Urinary bladder (tissue), 3 donors: ENCODE measurements at regions not wholly inside any gene's neighbourhood (a gene's known extent, or its start where the extent isn't known, plus 50 kb on each side); places are given as distances from the start of the nearest gene placed in this dataset.

Source experiments
- DNase-seq: peaks from one replicate; pipeline ENCODE4 v3.0.0-alpha.2; 2015; ENCODE audit errors: extremely low spot score
- H3K27ac ChIP-seq: one replicate; pipeline ENCODE4 v1.5.1; 2013; ENCODE audit warnings: low read depth, mild to moderate bottlenecking, moderate library complexity
- H3K36me3 ChIP-seq: one replicate; pipeline ENCODE4 v1.6.1; 2013; ENCODE audit warnings: mild to moderate bottlenecking, moderate library complexity; ENCODE audit not compliant: insufficient read depth
- H3K4me1 ChIP-seq: one replicate; pipeline ENCODE4 v1.6.1; 2013; ENCODE audit warnings: mild to moderate bottlenecking, moderate library complexity; ENCODE audit not compliant: insufficient read depth
- H3K4me3 ChIP-seq: one replicate; pipeline ENCODE4 v1.5.1; 2013; ENCODE audit warnings: low read depth, low read length
- WGBS: extraction: QIAGEN DNeasy Blood & Tissue Kit; methylation state at CpG from one replicate; pipeline ENCODE4 v1.1.7; 2013; 5-methylcytosine and 5-hydroxymethylcytosine counted together
- donor health status: healthy with polysubstance abuse.
- donor health status: healthy.

DNA sequence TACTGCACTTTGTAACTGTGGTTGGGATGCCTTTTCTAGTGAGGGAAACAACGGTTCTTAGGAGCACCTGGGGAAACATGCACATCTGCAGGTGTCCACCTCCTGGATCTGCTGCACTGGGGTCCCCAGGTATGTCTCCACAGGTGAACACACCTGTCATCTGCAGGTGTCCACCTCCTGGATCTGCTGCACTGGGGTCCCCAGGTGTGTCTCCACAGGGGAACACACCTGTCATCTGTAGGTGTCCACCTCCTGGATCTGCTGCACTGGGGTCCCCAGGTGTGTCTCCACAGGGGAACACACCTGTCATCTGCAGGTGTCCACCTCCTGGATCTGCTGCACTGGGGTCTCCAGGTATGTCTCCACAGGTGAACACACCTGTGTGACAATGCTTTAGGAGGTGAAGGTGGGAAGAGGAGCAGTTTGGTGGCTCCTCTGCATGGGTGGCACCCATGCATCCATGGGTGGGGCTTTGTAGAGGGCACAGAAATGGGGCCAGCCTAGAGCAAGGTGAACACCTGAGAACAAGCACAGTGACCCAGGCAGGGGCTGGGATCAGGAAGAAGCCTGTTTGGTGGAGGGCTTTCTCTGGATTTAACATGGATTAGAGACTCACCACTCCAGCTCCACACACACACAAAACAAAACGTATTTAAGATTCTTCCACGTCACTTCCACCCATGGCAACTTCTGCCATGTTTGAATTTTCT is 206.0 kb upstream of the CDH4 start:
- DNase-seq = no peak
- WGBS = 64% methylated on average over 3 of the region's 3 CpGs

GRCh38 chr20:61046721-61047351 is 205.2 kb upstream of the CDH4 start:
- no peak for DNase-seq
- WGBS = 87% methylated on average over 9 of the region's 9 CpGs
- no peaks in the 10 kb centered on the region for H3K4me1 ChIP-seq
- H3K27ac ChIP-seq = no peak overlapping the region
- H3K36me3 ChIP-seq = no peaks in the 10 kb centered on the region
- no peak overlapping the region for H3K4me3 ChIP-seq

More for the DNA sequence above, 206.0 kb upstream of the CDH4 start:
- H3K4me1 ChIP-seq = no peaks in the 10 kb centered on the region
- H3K36me3 ChIP-seq = no peaks in the 10 kb centered on the region
- H3K4me3 ChIP-seq = no peak overlapping the region
- H3K27ac ChIP-seq = no peak overlapping the region

DNA sequence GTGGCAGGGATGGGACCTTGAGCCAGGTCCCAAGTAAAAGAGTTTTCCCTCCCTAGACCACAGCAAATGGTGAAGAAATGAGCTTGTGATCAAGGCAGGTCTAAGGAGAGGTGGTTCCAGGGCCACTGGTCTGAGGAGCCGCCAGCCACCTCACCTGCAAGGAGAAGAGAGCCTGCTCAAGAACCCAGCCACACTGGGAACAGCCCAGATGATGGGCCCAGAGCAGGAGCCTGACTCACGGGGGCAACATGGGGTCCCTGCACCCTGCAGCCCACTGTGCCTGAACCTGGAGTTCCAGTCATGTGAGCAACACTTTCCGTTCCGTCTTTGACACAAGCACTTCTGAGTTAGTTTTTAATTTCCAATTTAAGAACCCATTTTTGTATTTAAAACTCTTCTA is 204.5 kb upstream of the CDH4 start:
- DNase-seq = no peak
- H3K36me3 ChIP-seq = no peaks in the 10 kb centered on the region
- no peaks in the 10 kb centered on the region for H3K4me1 ChIP-seq
- WGBS = 89% methylated on average over 4 of the region's 4 CpGs
- H3K27ac ChIP-seq = no peak overlapping the region
- H3K4me3 ChIP-seq = no peak overlapping the region

DNA sequence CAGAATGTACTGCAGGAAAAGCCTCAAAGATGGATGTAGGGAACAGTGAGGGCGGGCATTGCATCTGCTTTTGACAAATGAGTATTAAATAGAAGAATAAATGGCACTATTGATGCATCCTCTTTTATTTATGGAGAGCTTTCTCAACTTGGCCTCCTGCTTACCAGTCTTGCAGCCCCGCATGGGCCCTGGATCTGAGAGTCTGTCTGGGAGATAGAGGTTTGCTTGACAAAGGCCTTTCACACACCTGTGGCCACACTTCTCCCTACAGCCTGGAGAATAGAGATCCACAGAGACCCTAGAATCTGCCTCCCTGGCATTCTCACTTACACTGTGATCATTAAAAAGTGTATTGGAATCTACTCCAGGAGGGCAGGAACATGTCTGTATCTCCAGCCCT is 203.8 kb upstream of the CDH4 start:
- no peaks in the 10 kb centered on the region for H3K4me1 ChIP-seq
- no peaks in the 10 kb centered on the region for H3K36me3 ChIP-seq
- H3K27ac ChIP-seq = no peak overlapping the region
- H3K4me3 ChIP-seq = no peak overlapping the region
- DNase-seq = no peak
- WGBS = 88% methylated on average over 2 of the region's 2 CpGs

- no peak overlapping the region for H3K27ac ChIP-seq
- no peak overlapping the region for H3K4me3 ChIP-seq
- 71% methylated on average over 9 of the region's 9 CpGs for WGBS
- no peak for DNase-seq
- no peaks in the 10 kb centered on the region for H3K36me3 ChIP-seq
- H3K4me1 ChIP-seq = no peaks in the 10 kb centered on the region
Observed at GRCh38 chr20:61049684-61050083, 202.4 kb upstream of the CDH4 start.

- no peak for DNase-seq
- Histone ChIP-seq H3K36me3 (no peaks in the 10 kb centered on the region), H3K4me3 (no peak overlapping the region), H3K27ac (no peak overlapping the region), H3K4me1 (no peaks in the 10 kb centered on the region)
- 74% methylated on average over 8 of the region's 8 CpGs for WGBS
Observed at GRCh38 chr20:61050336-61050890, 201.6 kb upstream of the CDH4 start.

GRCh38 chr20:61052195-61052750 is 199.8 kb upstream of the CDH4 start:
- Histone ChIP-seq H3K27ac (no peak overlapping the region), H3K4me1 (no peaks in the 10 kb centered on the region), H3K4me3 (no peak overlapping the region), H3K36me3 (no peaks in the 10 kb centered on the region)
- no peak for DNase-seq
- 66% methylated on average over 16 of the region's 16 CpGs for WGBS

GRCh38 chr20:61052776-61053442 is 199.2 kb upstream of the CDH4 start:
- Histone ChIP-seq H3K36me3 (no peaks in the 10 kb centered on the region), H3K27ac (no peak overlapping the region), H3K4me1 (no peaks in the 10 kb centered on the region), H3K4me3 (no peak overlapping the region)
- DNase-seq = no peak
- WGBS = 75% methylated on average over 13 of the region's 13 CpGs

- no peaks in the 10 kb centered on the region for H3K36me3 ChIP-seq
- no peak overlapping the region for H3K4me3 ChIP-seq
- DNase-seq = no peak
- WGBS = 73% methylated on average over 4 of the region's 4 CpGs
- no peaks in the 10 kb centered on the region for H3K4me1 ChIP-seq
- H3K27ac ChIP-seq = no peak overlapping the region
Observed at GRCh38 chr20:61053487-61053886, 198.6 kb upstream of the CDH4 start.

DNA sequence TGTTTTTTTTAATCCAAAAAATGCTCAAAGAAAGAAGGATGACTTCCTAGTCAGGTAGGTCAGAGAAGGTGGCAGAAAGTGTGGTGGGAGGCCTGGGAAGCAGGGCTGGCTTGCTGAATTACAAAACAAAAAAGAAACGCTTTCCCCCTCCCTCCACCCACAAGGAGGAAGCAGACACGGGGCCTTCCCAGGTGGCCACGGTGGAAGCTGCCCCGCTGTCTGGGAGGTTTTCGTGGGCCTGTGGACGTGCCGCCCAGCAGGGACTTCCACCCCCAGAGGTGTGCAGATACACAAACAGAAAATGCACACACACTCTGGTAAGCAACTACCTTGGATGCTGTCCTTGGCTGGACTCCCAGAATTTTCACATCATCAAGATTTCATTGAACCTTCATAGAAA is 198.2 kb upstream of the CDH4 start:
- 63% methylated on average over 7 of the region's 7 CpGs for WGBS
- no peak overlapping the region for H3K4me3 ChIP-seq
- no peaks in the 10 kb centered on the region for H3K4me1 ChIP-seq
- H3K36me3 ChIP-seq = no peaks in the 10 kb centered on the region
- DNase-seq = no peak
- no peak overlapping the region for H3K27ac ChIP-seq

DNA sequence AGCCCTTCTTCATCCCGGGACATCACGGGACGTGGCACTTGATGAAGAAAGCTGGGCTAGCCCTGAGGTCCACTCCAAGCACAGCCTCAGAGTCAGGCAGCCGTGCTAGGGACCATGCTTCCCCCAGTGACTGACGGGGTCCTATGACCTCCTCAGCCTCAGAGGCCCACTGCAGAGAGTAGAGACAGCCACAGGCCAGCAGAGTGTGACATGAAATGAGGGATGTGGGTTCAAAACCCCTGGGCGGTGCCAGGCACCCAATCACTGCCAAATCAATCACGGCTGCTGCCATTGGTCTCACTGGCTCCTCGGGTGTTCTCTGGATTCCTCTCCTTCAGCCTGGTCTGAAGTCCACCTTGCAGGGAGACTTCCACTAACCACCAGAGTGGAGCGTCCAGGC is 197.7 kb upstream of the CDH4 start:
- 87% methylated on average over 9 of the region's 9 CpGs for WGBS
- DNase-seq = no peak

GRCh38 chr20:61055180-61056010 is 196.7 kb upstream of the CDH4 start:
- Histone ChIP-seq H3K36me3 (no peaks in the 10 kb centered on the region), H3K27ac (no peak overlapping the region), H3K4me3 (no peak overlapping the region), H3K4me1 (no peaks in the 10 kb centered on the region)
- no peak for DNase-seq
- 64% methylated on average over 14 of the region's 14 CpGs for WGBS

More for the DNA sequence above, 197.7 kb upstream of the CDH4 start:
- Histone ChIP-seq H3K4me3 (no peak overlapping the region), H3K27ac (no peak overlapping the region), H3K4me1 (no peaks in the 10 kb centered on the region), H3K36me3 (no peaks in the 10 kb centered on the region)

DNA sequence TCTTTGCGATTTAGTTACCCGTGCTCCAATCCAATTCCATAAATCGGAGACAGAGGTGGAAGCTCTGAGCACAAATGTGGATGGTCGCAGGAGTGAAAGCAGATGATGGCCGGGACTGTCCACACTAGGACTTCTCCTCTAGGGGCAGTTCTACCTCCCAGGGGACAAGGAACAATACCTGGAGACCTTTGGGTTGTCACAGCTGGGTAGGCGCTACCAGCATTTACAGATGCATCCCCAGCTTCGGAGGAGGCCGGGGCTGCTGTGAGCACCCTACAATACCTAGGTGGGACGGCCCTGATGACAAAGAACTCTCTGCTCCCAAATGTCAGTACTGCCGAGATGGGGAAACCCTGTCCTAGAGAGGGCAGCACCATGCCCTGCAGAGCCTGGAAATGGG is 195.9 kb upstream of the CDH4 start:
- no peak overlapping the region for H3K4me3 ChIP-seq
- DNase-seq = no peak
- no peaks in the 10 kb centered on the region for H3K4me1 ChIP-seq
- H3K27ac ChIP-seq = no peak overlapping the region
- H3K36me3 ChIP-seq = no peaks in the 10 kb centered on the region
- WGBS = 86% methylated on average over 10 of the region's 10 CpGs
